Osteoblast (primary cell): ENCODE measurements at regions not wholly inside any gene's neighbourhood (a gene's known extent, or its start where the extent isn't known, plus 50 kb on each side); places are given as distances from the start of the nearest gene placed in this dataset.
A peak's percentile ranks its signal among the peaks of the same experiment; 100 is the strongest.

Experiments used
- DNase-seq: peaks from one replicate; pipeline ENCODE4 v3.0.0; 2011; ENCODE audit warnings: low spot score, mixed read lengths; ENCODE audit not compliant: insufficient read length; ENCODE audit errors: missing footprints
- H2AFZ ChIP-seq: 2 replicates; pipeline ENCODE4 v1.6.0; 2011; ENCODE audit warnings: mild to moderate bottlenecking, low read length
- H3K27ac ChIP-seq: 2 replicates; pipeline ENCODE4 v1.5.1; 2011; ENCODE audit warnings: mild to moderate bottlenecking, low read depth, low read length, moderate library complexity
- H3K27me3 ChIP-seq: 2 replicates; pipeline ENCODE4 v1.6.0; 2012; ENCODE audit warnings: mild to moderate bottlenecking, control low read depth, inconsistent platforms, low read length, moderate library complexity; ENCODE audit not compliant: insufficient read depth
- H3K36me3 ChIP-seq: 2 replicates; pipeline ENCODE4 v1.5.1; 2011; ENCODE audit warnings: mild to moderate bottlenecking, low read length, control low read depth, moderate library complexity; ENCODE audit not compliant: insufficient read depth
- H3K4me1 ChIP-seq: 2 replicates; pipeline ENCODE4 v1.5.1; 2011; ENCODE audit warnings: mild to moderate bottlenecking, low read length, control low read depth, moderate library complexity; ENCODE audit not compliant: insufficient read depth
- H3K4me2 ChIP-seq: 2 replicates; pipeline ENCODE4 v1.6.0; 2011; ENCODE audit warnings: mild to moderate bottlenecking, low read length; ENCODE audit not compliant: insufficient read depth
- H3K4me3 ChIP-seq: fragments of 200-600 bp; sonication (generic); 3 replicates; pipeline ENCODE4 v1.5.1; 2012; ENCODE audit warnings: mild to moderate bottlenecking, low read length, inconsistent platforms; ENCODE audit not compliant: insufficient read depth
- H3K79me2 ChIP-seq: 2 replicates; pipeline ENCODE4 v1.6.0; 2012; ENCODE audit warnings: mild to moderate bottlenecking, low read length, control low read depth, inconsistent platforms; ENCODE audit not compliant: insufficient read depth
- H3K9me3 ChIP-seq: 2 replicates; pipeline ENCODE4 v1.5.1; 2011; ENCODE audit warnings: low read depth, low read length, control low read depth
- H4K20me1 ChIP-seq: 2 replicates; pipeline ENCODE4 v1.6.0; 2012; ENCODE audit warnings: mild to moderate bottlenecking, low read length, control low read depth; ENCODE audit not compliant: insufficient read depth
- CTCF ChIP-seq: IDR thresholded peaks from 2 replicates; pipeline ENCODE4 v1.5.1; 2011; ENCODE audit warnings: mild to moderate bottlenecking, low read depth, low read length, moderate library complexity; ENCODE audit errors: extremely low read depth

GRCh38 chr6:137588472-137588871, 94.3 kb upstream of the OLIG3 start:
- no peak for TF ChIP-seq CTCF
- Histone ChIP-seq H3K27me3 (no peaks in the 10 kb centered on the region), H3K4me2 (no peak overlapping the region), H3K4me1 (no peaks in the 10 kb centered on the region), H3K27ac (no peak overlapping the region), H4K20me1 (no peaks in the 10 kb centered on the region), H3K9me3 (no peaks in the 10 kb centered on the region), H2AFZ (no peak overlapping the region), H3K79me2 (no peaks in the 10 kb centered on the region), H3K4me3 (no peak overlapping the region), H3K36me3 (no peaks in the 10 kb centered on the region)
- no peak for DNase-seq

- peak; percentile 69 for TF ChIP-seq CTCF
- Histone ChIP-seq H3K9me3 (no peaks in the 10 kb centered on the region), H4K20me1 (no peaks in the 10 kb centered on the region), H3K27me3 (no peaks in the 10 kb centered on the region), H2AFZ (no peak overlapping the region), H3K4me3 (no peak overlapping the region), H3K27ac (no peak overlapping the region), H3K4me1 (no peaks in the 10 kb centered on the region), H3K4me2 (no peak overlapping the region), H3K36me3 (no peaks in the 10 kb centered on the region), H3K79me2 (no peaks in the 10 kb centered on the region)
- peak; percentile 53 for DNase-seq
These were observed 95.1 kb upstream of the OLIG3 start for GRCh38 chr6:137589067-137589848.

GRCh38 chr6:137590684-137591083, 96.5 kb upstream of the OLIG3 start:
- H2AFZ ChIP-seq, result no peak overlapping the region
- H4K20me1 ChIP-seq, result no peaks in the 10 kb centered on the region
- no peak for TF ChIP-seq CTCF
- no peak overlapping the region for H3K4me3 ChIP-seq
- no peak overlapping the region for H3K4me2 ChIP-seq
- H3K36me3 ChIP-seq, result no peaks in the 10 kb centered on the region
- H3K27me3 ChIP-seq, result no peaks in the 10 kb centered on the region
- no peaks in the 10 kb centered on the region for H3K9me3 ChIP-seq
- no peaks in the 10 kb centered on the region for H3K4me1 ChIP-seq
- H3K27ac ChIP-seq, result no peak overlapping the region
- no peaks in the 10 kb centered on the region for H3K79me2 ChIP-seq
- DNase-seq, result no peak

GRCh38 chr6:137601471-137601870, 107.3 kb upstream of the OLIG3 start:
- Histone ChIP-seq H3K4me1 (no peaks in the 10 kb centered on the region), H3K9me3 (no peaks in the 10 kb centered on the region), H4K20me1 (no peaks in the 10 kb centered on the region), H3K4me2 (no peak overlapping the region), H3K27ac (no peak overlapping the region), H2AFZ (no peak overlapping the region), H3K79me2 (no peaks in the 10 kb centered on the region), H3K27me3 (peaks cover 17% of the 10 kb centered on the region), H3K36me3 (no peaks in the 10 kb centered on the region), H3K4me3 (no peak overlapping the region)
- TF ChIP-seq CTCF, result no peak
- DNase-seq, result no peak
